Upper lobe of left lung (tissue), 6 donors: ENCODE measurements at regions not wholly inside any gene's neighbourhood (a gene's known extent, or its start where the extent isn't known, plus 50 kb on each side); places are given as distances from the start of the nearest gene placed in this dataset.

Source experiments
- ATAC-seq, 2 donors: fragments of 200-7000 bp; cut with Tn5 transposase; one replicate each; pipeline ENCODE4 v1.9.1; 2022; ENCODE audit warnings: mild to moderate bottlenecking in 2 of 2, moderate library complexity in 2 of 2; ENCODE audit not compliant: low FRiP score in 2 of 2
- DNase-seq, 2 donors: peaks; one replicate each; pipeline ENCODE4 v3.0.0-alpha.2; 2019 to 2020
- H3K27ac ChIP-seq, 4 donors: fragments of 200-600 bp; sonication (generic); one replicate each; pipeline ENCODE4 v1.5.1; 2016 to 2019
- H3K27me3 ChIP-seq, 4 donors: fragments of 200-600 bp; sonication (generic); one replicate each; pipeline ENCODE4 v1.5.1; 2017 to 2019
- H3K36me3 ChIP-seq, 4 donors: fragments of 200-600 bp; sonication (generic); one replicate each; pipeline ENCODE4 v1.5.1; 2016 to 2019
- H3K4me1 ChIP-seq, 4 donors: fragments of 200-600 bp; sonication (generic); one replicate each; pipeline ENCODE4 v1.5.1; 2018 to 2019
- H3K4me3 ChIP-seq, 4 donors: fragments of 200-600 bp; sonication (generic); one replicate each; pipeline ENCODE4 v1.5.1; 2017 to 2019; ENCODE audit warnings: mild to moderate bottlenecking in 2 of 4, moderate library complexity in 1 of 4
- H3K9me3 ChIP-seq, 4 donors: fragments of 200-600 bp; sonication (generic); one replicate each; pipeline ENCODE4 v1.5.1; 2018 to 2019
- EP300 ChIP-seq, 4 donors: sonication (generic); formaldehyde crosslinking; IDR thresholded peaks; one replicate each; pipeline ENCODE4 v1.5.1; 2017; ENCODE audit warnings: antibody characterized with exemption in 4 of 4, control low read depth in 2 of 4
- POLR2A ChIP-seq, 4 donors: fragments of 450-650 bp; IDR thresholded peaks; one replicate each; pipeline ENCODE4 v1.5.1; 2016 to 2017; ENCODE audit warnings: antibody characterized with exemption in 4 of 4, mild to moderate bottlenecking in 2 of 4
- POLR2AphosphoS5 ChIP-seq, 2 donors: sonication (generic); formaldehyde crosslinking; IDR thresholded peaks; one replicate each; pipeline ENCODE4 v1.5.1; 2017; ENCODE audit warnings: antibody characterized with exemption in 2 of 2
- WGBS, 2 donors: methylation state at CpG; one replicate each; pipeline ENCODE4 v1.1.5; 2017 to 2018; 5-methylcytosine and 5-hydroxymethylcytosine counted together
- TF ChIP-seq, protein P1 (sequence below), 6 experiments: fragments of 450-650 bp in 4 of 6; fragments of 200-600 bp in 2 of 6; sonication (generic) in 2 of 6; IDR thresholded peaks; one replicate each; pipeline ENCODE4 v1.5.1; 2016 to 2019; ENCODE audit warnings: antibody characterized with exemption in 6 of 6
- donor health status: DM: no; HTN: no; CAD: no; lungs with moderate emphysema.
- donor health status: DM: no; HTN: yes; CAD: no; lungs with severe emphysema.

- 73 to 81% methylated on average over 2 of the region's 2 CpGs for WGBS, 2 donors
- no peak overlapping the region for H3K27ac ChIP-seq
- H3K4me1 ChIP-seq, result peaks cover 7 to 13% (median 12%) of the 10 kb centered on the region in 4 donors
- DNase-seq (no peak), ATAC-seq (no peak)
- no peaks in the 10 kb centered on the region for H3K27me3 ChIP-seq
- no peak overlapping the region for H3K4me3 ChIP-seq
- no peaks in the 10 kb centered on the region for H3K9me3 ChIP-seq
- TF ChIP-seq, protein P1, sequence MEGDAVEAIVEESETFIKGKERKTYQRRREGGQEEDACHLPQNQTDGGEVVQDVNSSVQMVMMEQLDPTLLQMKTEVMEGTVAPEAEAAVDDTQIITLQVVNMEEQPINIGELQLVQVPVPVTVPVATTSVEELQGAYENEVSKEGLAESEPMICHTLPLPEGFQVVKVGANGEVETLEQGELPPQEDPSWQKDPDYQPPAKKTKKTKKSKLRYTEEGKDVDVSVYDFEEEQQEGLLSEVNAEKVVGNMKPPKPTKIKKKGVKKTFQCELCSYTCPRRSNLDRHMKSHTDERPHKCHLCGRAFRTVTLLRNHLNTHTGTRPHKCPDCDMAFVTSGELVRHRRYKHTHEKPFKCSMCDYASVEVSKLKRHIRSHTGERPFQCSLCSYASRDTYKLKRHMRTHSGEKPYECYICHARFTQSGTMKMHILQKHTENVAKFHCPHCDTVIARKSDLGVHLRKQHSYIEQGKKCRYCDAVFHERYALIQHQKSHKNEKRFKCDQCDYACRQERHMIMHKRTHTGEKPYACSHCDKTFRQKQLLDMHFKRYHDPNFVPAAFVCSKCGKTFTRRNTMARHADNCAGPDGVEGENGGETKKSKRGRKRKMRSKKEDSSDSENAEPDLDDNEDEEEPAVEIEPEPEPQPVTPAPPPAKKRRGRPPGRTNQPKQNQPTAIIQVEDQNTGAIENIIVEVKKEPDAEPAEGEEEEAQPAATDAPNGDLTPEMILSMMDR (IDR thresholded peaks at IDR 0.05), result no peak
- no peak for TF ChIP-seq EP300 (IDR thresholded peaks at IDR 0.05)
- no peak for TF ChIP-seq POLR2A (IDR thresholded peaks at IDR 0.05)
- H3K36me3 ChIP-seq, result peaks cover 0 to 15% (median 11%) of the 10 kb centered on the region in 4 donors
Measured at GRCh38 chr6:25124216-25124715, 154.9 kb upstream of the CARMIL1 start.

DNA sequence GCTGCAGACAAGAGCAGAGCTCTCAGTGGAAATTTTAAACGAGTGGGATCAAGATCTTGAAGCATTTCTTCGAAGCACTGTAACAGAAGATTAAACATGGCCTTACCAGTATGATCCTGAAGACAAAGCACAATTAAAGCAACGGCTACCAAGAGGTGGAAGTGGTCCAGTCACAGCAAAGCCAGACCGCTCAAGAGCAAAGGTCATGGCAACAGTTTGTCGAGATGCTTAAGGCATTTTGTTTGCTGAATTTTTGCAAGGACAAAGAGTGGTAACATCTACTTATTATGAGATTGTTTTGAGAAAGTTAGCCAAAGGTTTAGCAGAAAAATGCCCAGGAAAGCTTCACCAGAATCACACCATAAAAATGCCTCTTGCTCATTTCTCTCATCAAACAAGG, 153.4 kb upstream of the CARMIL1 start:
- no peak for ATAC-seq
- Histone ChIP-seq H3K27me3 (no peaks in the 10 kb centered on the region), H3K9me3 (no peaks in the 10 kb centered on the region), H3K27ac (no peak overlapping the region), H3K36me3 (peaks cover 0 to 15% (median 11%) of the 10 kb centered on the region in 4 donors), H3K4me1 (peaks cover 9 to 18% (median 15%) of the 10 kb centered on the region in 4 donors), H3K4me3 (no peak overlapping the region)
- WGBS, 2 donors, result 87 to 93% methylated on average over 5 of the region's 5 CpGs
- DNase-seq, result no peak
- TF ChIP-seq EP300 (IDR thresholded peaks at IDR 0.05), result no peak
- TF ChIP-seq, protein P1 (IDR thresholded peaks at IDR 0.05), result no peak
- no peak for TF ChIP-seq POLR2A (IDR thresholded peaks at IDR 0.05)
- TF ChIP-seq POLR2AphosphoS5 (IDR thresholded peaks at IDR 0.05), result no peak

DNA sequence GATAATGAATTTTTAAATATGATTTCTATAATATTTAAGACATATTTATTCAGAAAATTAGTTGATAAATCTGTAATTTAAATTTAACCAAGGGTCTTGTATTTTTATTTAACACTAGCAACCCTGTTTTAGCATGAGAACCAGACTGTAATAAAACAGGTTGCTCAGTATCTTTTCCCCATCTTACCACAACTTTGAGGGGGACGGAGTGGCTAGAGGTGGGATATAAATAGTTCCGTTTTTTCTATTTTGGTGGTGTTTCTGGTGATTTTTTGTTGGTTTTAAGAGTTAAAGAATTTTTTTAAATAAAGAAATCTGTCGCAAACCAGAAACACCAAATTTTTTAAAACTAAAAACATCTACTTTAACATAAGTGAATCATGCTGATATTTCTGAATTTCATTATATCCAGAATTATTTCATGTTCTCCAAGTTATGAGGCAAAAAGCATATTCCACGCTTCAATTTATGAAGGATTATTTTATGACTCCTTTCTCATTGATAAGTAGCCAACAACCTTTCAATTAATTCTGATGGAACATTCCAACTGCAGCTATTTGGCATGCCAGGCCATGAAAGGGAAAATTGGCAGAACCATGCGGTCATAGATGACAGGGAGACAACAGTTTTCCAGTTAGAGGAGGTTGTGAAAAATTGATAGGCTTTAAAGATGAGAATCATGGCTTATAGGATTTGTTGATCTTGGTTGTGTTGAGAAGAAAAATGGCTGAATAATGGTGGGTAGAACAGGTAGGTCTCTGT, 151.9 kb upstream of the CARMIL1 start:
- DNase-seq (no peak), ATAC-seq (no peak)
- WGBS, 2 donors, result 79 to 81% methylated on average over 5 of the region's 5 CpGs
- TF ChIP-seq POLR2AphosphoS5 (IDR thresholded peaks at IDR 0.05) (no peak), EP300 (IDR thresholded peaks at IDR 0.05) (no peak), POLR2A (IDR thresholded peaks at IDR 0.05) (no peak)
- TF ChIP-seq, protein P1 (IDR thresholded peaks at IDR 0.05), result no peak
- no peak overlapping the region for H3K4me3 ChIP-seq
- H3K27ac ChIP-seq, result no peak overlapping the region
- no peaks in the 10 kb centered on the region for H3K27me3 ChIP-seq
- H3K4me1 ChIP-seq, result peaks cover 2 to 14% (median 12%) of the 10 kb centered on the region in 4 donors
- no peaks in the 10 kb centered on the region for H3K9me3 ChIP-seq
- peaks cover 0 to 15% (median 11%) of the 10 kb centered on the region in 4 donors for H3K36me3 ChIP-seq

DNA sequence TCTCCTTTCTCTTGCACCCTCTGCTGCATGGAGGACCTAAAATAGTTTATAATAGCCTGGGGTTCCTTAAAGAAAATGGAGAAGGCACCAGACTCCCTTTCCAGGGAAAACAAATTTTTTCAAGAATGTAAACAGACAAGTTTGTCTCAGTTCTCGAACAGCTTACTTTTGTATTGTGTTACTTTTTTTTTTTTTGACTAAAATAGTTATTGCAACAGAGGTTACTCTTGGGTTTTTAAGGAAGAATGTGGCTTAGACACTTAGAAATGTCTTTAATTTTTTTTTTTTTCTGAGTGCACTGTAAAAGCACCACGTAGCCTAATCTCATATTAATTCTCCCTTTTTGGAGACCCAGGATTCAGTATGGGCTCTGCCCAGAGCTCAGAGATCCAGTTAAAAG, 148.7 kb upstream of the CARMIL1 start:
- DNase-seq (no peak), ATAC-seq (peak in 1 of 2 donors; percentile 38)
- peaks cover 0 to 11% (median 6%) of the 10 kb centered on the region in 4 donors for H3K36me3 ChIP-seq
- H3K27ac ChIP-seq, result peak overlapping the region in 2 of 4 donors; percentile 11 to 17
- no peaks in the 10 kb centered on the region for H3K27me3 ChIP-seq
- WGBS, 2 donors, result 16 to 21% methylated on average over 2 of the region's 2 CpGs
- H3K9me3 ChIP-seq, result no peaks in the 10 kb centered on the region
- TF ChIP-seq EP300 (IDR thresholded peaks at IDR 0.05) (no peak), POLR2AphosphoS5 (IDR thresholded peaks at IDR 0.05) (no peak), POLR2A (IDR thresholded peaks at IDR 0.05) (no peak)
- TF ChIP-seq, protein P1 (IDR thresholded peaks at IDR 0.05), result no peak
- H3K4me1 ChIP-seq, result peaks cover 0 to 13% (median 9%) of the 10 kb centered on the region in 4 donors
- no peak overlapping the region for H3K4me3 ChIP-seq
